G401.6 (cell line): ENCODE measurements at regions not wholly inside any gene's neighbourhood (a gene's known extent, or its start where the extent isn't known, plus 50 kb on each side); places are given as distances from the start of the nearest gene placed in this dataset.
A peak's percentile ranks its signal among the peaks of the same experiment; 100 is the strongest.
"Not testable (repeated sequence)": the region's sequence is repeated elsewhere in the genome, so short reads cannot be mapped to it uniquely, and the experiment has no call there.

Experiments
- FAIRE-seq: peaks from 2 replicates; lab custom pipeline; 2012; peaks lifted over from hg19 to GRCh38; lab: Jason Lieb, UNC

- FAIRE-seq = no peak
Observed at GRCh38 chr7:84817016-84817415, 369.8 kb downstream of the SEMA3D start.

GRCh38 chr7:84813376-84813775 is 373.5 kb downstream of the SEMA3D start:
- no peak for FAIRE-seq

GRCh38 chr7:84812021-84812420 is 374.8 kb downstream of the SEMA3D start:
- no peak for FAIRE-seq

- no peak for FAIRE-seq
Observed at GRCh38 chr7:84811362-84811761, 375.5 kb downstream of the SEMA3D start.

- no peak for FAIRE-seq
Observed at GRCh38 chr7:84809877-84810276, 377.0 kb downstream of the SEMA3D start.

GRCh38 chr7:84803979-84804378 is 382.9 kb downstream of the SEMA3D start:
- FAIRE-seq = no peak

GRCh38 chr7:84801396-84801795 is 385.5 kb downstream of the SEMA3D start:
- FAIRE-seq = no peak

- FAIRE-seq = no peak
Observed at GRCh38 chr7:84800846-84801245, 386.0 kb downstream of the SEMA3D start.

- no peak for FAIRE-seq
Observed at GRCh38 chr7:84799106-84799505, 387.8 kb downstream of the SEMA3D start.

GRCh38 chr7:84792231-84792893 is 394.5 kb downstream of the SEMA3D start:
- FAIRE-seq = no peak

GRCh38 chr7:84790882-84791281 is 396.0 kb downstream of the SEMA3D start:
- FAIRE-seq = no peak

GRCh38 chr7:84786073-84786472 is 400.8 kb downstream of the SEMA3D start:
- FAIRE-seq = no peak

- FAIRE-seq = no peak
Observed at GRCh38 chr7:84784450-84784849, 402.4 kb downstream of the SEMA3D start.

- FAIRE-seq = no peak
Observed at GRCh38 chr7:84783141-84783778, 403.6 kb downstream of the SEMA3D start.

GRCh38 chr7:84781838-84782237 is 405.0 kb downstream of the SEMA3D start:
- FAIRE-seq = peak; percentile 87

GRCh38 chr7:84780158-84781124 is 406.4 kb downstream of the SEMA3D start:
- no peak for FAIRE-seq

GRCh38 chr7:84757761-84758160 is 429.1 kb downstream of the SEMA3D start:
- FAIRE-seq = no peak

GRCh38 chr7:84746353-84746752 is 440.5 kb downstream of the SEMA3D start:
- no peak for FAIRE-seq

- no peak for FAIRE-seq
Observed at GRCh38 chr7:84744385-84744784, 442.5 kb downstream of the SEMA3D start.

- no peak for FAIRE-seq
Observed at GRCh38 chr7:84738583-84739150, 448.2 kb downstream of the SEMA3D start.

GRCh38 chr7:84735677-84736076 is 451.2 kb downstream of the SEMA3D start:
- FAIRE-seq = no peak

- no peak for FAIRE-seq
Observed at GRCh38 chr7:84735011-84735410, 451.8 kb downstream of the SEMA3D start.

- FAIRE-seq = not testable (repeated sequence)
Observed at GRCh38 chr7:84733976-84734375, 452.9 kb downstream of the SEMA3D start.
